ENCODE measurements at regions not wholly inside any gene's neighbourhood (a gene's known extent, or its start where the extent isn't known, plus 50 kb on each side); places are given as distances from the start of the nearest gene placed in this dataset.

DNA sequence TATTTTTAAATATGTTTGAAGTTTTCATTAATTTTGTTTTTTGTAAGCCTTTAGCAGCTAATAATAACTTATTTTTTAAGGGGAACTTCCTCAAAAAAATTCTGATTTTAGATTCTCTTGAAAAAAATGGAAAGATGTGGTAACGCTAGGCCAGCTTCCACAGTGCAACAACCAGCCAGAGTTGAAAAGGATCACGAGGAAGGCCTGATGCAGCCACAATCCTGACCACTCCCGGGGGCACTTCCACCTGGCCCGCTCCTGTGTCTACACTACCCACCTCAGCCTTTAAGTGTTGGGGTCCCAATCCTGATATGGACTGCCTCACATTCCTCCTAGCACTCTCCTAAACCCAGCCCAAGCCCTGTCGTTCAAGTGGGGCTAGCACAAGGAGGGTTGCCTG lies 101.1 kb downstream of the TMEM17 start:
- no peaks in the 10 kb centered on the region for H3K4me1 ChIP-seq
- no peaks in the 10 kb centered on the region for H3K79me2 ChIP-seq
- TF ChIP-seq, protein P1, sequence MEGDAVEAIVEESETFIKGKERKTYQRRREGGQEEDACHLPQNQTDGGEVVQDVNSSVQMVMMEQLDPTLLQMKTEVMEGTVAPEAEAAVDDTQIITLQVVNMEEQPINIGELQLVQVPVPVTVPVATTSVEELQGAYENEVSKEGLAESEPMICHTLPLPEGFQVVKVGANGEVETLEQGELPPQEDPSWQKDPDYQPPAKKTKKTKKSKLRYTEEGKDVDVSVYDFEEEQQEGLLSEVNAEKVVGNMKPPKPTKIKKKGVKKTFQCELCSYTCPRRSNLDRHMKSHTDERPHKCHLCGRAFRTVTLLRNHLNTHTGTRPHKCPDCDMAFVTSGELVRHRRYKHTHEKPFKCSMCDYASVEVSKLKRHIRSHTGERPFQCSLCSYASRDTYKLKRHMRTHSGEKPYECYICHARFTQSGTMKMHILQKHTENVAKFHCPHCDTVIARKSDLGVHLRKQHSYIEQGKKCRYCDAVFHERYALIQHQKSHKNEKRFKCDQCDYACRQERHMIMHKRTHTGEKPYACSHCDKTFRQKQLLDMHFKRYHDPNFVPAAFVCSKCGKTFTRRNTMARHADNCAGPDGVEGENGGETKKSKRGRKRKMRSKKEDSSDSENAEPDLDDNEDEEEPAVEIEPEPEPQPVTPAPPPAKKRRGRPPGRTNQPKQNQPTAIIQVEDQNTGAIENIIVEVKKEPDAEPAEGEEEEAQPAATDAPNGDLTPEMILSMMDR (IDR thresholded peaks at IDR 0.05): no peak
- no peak overlapping the region for H3K27ac ChIP-seq
- H3K4me2 ChIP-seq (ENCODE audit: low read length): no peak overlapping the region
- no peaks in the 10 kb centered on the region for H3K9me3 ChIP-seq (ENCODE audit: control insufficient read depth, low read length)
- H3K9ac ChIP-seq: no peak overlapping the region
- H3K36me3 ChIP-seq (ENCODE audit: control insufficient read depth, insufficient read depth, low read length): no peaks in the 10 kb centered on the region
- H3K27me3 ChIP-seq (ENCODE audit: control insufficient read depth, insufficient read depth, low read length): no peaks in the 10 kb centered on the region
- no peak overlapping the region for H2AFZ ChIP-seq
- H3K4me3 ChIP-seq (ENCODE audit: low read depth, low read length): no peak overlapping the region

DNA sequence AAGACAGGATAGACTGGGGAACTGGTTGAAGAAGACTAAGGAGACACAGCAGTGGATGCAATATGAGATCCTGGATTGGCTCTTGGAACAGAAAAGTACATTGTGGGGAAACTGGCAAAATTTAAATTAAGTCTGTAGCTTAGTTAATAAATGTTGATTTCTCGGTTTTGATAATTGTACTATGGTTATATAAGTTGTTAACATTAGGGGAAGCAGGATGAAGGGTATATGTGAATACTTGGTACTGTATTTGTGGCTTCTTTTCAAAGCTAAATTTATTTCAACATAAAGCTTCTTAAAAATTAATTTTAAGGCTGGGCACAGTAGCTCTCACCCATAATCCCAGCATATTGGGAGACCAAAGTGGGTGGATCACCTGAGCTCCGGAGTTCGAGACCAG lies 103.8 kb downstream of the TMEM17 start:
- Histone ChIP-seq H3K4me1 (no peaks in the 10 kb centered on the region), H3K4me3 (ENCODE audit: low read depth, low read length) (no peak overlapping the region), H3K4me2 (ENCODE audit: low read length) (no peak overlapping the region), H3K27me3 (ENCODE audit: control insufficient read depth, insufficient read depth, low read length) (no peaks in the 10 kb centered on the region), H3K9me3 (ENCODE audit: control insufficient read depth, low read length) (no peaks in the 10 kb centered on the region), H3K36me3 (ENCODE audit: control insufficient read depth, insufficient read depth, low read length) (no peaks in the 10 kb centered on the region), H3K79me2 (no peaks in the 10 kb centered on the region), H2AFZ (no peak overlapping the region), H3K9ac (no peak overlapping the region), H3K27ac (no peak overlapping the region)
- TF ChIP-seq, protein P1 (IDR thresholded peaks at IDR 0.05): no peak

DNA sequence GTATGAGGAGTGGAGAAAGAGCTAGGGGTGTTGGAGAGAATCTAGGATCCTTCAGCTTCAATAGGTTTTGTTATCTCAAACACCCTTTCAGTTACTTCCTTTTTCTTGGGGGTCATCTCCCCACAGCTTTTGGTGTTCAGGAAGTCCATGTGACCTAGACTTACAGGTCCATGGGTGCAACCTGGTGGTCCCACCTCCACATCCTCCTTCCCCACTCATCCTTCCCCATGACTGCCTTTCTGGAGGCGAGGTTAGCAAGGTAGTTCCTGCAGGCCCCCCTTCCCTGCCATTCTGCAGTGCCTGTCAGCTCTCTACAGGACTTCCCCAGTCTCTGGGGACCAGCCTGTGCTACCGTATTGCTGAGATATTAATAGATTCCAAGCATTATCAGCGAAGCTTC lies 107.6 kb downstream of the TMEM17 start:
- TF ChIP-seq, protein P1 (IDR thresholded peaks at IDR 0.05): no peak
- Histone ChIP-seq H3K9ac (no peak overlapping the region), H2AFZ (no peak overlapping the region), H3K79me2 (no peaks in the 10 kb centered on the region), H3K27ac (no peak overlapping the region), H3K36me3 (ENCODE audit: control insufficient read depth, insufficient read depth, low read length) (no peaks in the 10 kb centered on the region), H3K9me3 (ENCODE audit: control insufficient read depth, low read length) (no peaks in the 10 kb centered on the region), H3K27me3 (ENCODE audit: control insufficient read depth, insufficient read depth, low read length) (no peaks in the 10 kb centered on the region), H3K4me3 (ENCODE audit: low read depth, low read length) (no peak overlapping the region), H3K4me2 (ENCODE audit: low read length) (no peak overlapping the region), H3K4me1 (no peaks in the 10 kb centered on the region)

DNA sequence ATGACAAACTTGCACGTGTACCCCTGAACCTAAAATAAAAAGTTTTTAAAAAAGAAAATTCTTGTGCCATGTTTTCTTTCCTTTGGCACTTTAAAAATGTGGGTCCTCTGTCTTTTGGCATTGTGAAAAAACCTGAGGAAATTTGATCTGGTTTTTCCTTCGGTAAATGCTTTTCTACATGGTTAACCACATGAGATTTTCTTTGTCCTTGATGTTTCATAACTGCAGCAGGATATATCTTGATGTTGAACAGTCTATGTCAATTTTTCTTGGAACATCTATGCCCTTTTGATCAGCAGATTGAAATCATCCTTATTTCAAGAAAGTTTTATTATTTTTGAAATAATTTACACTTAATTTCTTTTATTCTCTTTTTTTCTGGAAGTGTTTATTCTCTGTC lies 109.1 kb downstream of the TMEM17 start:
- no peak overlapping the region for H2AFZ ChIP-seq
- no peak overlapping the region for H3K4me3 ChIP-seq (ENCODE audit: low read depth, low read length)
- H3K27ac ChIP-seq: no peak overlapping the region
- H3K79me2 ChIP-seq: no peaks in the 10 kb centered on the region
- H3K9me3 ChIP-seq (ENCODE audit: control insufficient read depth, low read length): no peaks in the 10 kb centered on the region
- TF ChIP-seq, protein P1 (IDR thresholded peaks at IDR 0.05): no peak
- no peaks in the 10 kb centered on the region for H3K27me3 ChIP-seq (ENCODE audit: control insufficient read depth, insufficient read depth, low read length)
- H3K36me3 ChIP-seq (ENCODE audit: control insufficient read depth, insufficient read depth, low read length): no peaks in the 10 kb centered on the region
- no peak overlapping the region for H3K9ac ChIP-seq
- no peak overlapping the region for H3K4me2 ChIP-seq (ENCODE audit: low read length)
- H3K4me1 ChIP-seq: no peaks in the 10 kb centered on the region

DNA sequence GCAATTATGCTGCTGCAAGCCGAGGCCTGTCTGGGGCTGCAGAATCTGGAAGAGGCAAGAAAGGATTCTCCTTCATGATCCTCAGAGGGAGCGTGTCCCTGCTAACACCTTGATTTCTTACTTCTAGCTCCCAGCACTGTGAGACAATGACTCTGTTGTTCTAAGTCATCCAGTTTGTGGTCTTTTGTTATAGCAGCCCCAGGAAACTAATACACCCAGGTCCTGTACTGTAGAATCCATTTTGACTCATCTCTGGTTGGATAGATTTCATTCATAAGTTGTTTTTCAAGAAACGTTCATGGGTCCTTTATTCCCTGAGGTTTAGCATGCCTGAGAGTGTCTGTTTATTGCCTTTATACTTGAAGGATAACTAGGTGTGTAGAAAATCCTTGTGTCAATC lies 112.7 kb downstream of the TMEM17 start:
- H3K4me3 ChIP-seq (ENCODE audit: low read depth, low read length): no peak overlapping the region
- TF ChIP-seq, protein P1 (IDR thresholded peaks at IDR 0.05): no peak

More for the DNA sequence above, 112.7 kb downstream of the TMEM17 start:
- no peaks in the 10 kb centered on the region for H3K27me3 ChIP-seq (ENCODE audit: control insufficient read depth, insufficient read depth, low read length)
- H3K4me2 ChIP-seq (ENCODE audit: low read length): no peak overlapping the region
- H3K4me1 ChIP-seq: no peaks in the 10 kb centered on the region
- H3K27ac ChIP-seq: no peak overlapping the region
- H2AFZ ChIP-seq: no peak overlapping the region
- no peak overlapping the region for H3K9ac ChIP-seq
- H3K79me2 ChIP-seq: no peaks in the 10 kb centered on the region
- no peaks in the 10 kb centered on the region for H3K36me3 ChIP-seq (ENCODE audit: control insufficient read depth, insufficient read depth, low read length)
- no peaks in the 10 kb centered on the region for H3K9me3 ChIP-seq (ENCODE audit: control insufficient read depth, low read length)
